IMR-90 (cell line): ENCODE measurements at regions not wholly inside any gene's neighbourhood (a gene's known extent, or its start where the extent isn't known, plus 50 kb on each side); places are given as distances from the start of the nearest gene placed in this dataset.

Experiments used
- ATAC-seq: fragments of 200-7000 bp; cut with Tn5 transposase; 2 replicates; pipeline ENCODE4 v1.9.1; 2020; ENCODE audit warnings: low read depth, mild to moderate bottlenecking, moderate library complexity
- BruUV-seq: library from RNA; stranded (reverse); fragments of 400-500 nt; replicated peaks from 2 replicates; lab custom pipeline; 2021; lab: Mats Ljungman, UMichigan
- CTCF ChIA-PET: fragments of 300-600 bp; formaldehyde crosslinking; extraction: SDS; loops from one replicate; lab custom pipeline; 2021; ENCODE audit warnings: antibody characterized with exemption; lab: Yijun Ruan, JAX
- POLR2A ChIA-PET: fragments of 300-600 bp; sonication (Branson Sonifier 250); formaldehyde crosslinking; loops from one replicate; lab custom pipeline; 2022; ENCODE audit warnings: antibody characterized with exemption; ENCODE audit not compliant: unreplicated experiment; lab: Charles Lee
- DNase-seq: peaks from one replicate; pipeline ENCODE4 v3.0.0; 2013
- H2AFZ ChIP-seq: replicated peaks from 2 replicates; pipeline ENCODE3; 2013; ENCODE audit warnings: low read length, mild to moderate bottlenecking; ENCODE audit not compliant: poor library complexity
- H2AK5ac ChIP-seq: 2 replicates; pipeline ENCODE4 v1.6.1; 2013; ENCODE audit warnings: low read depth, low read length, inconsistent platforms
- H2AK9ac ChIP-seq: replicated peaks from 2 replicates; pipeline ENCODE3; 2013; ENCODE audit warnings: mild to moderate bottlenecking, low read depth, low read length, moderate library complexity; ENCODE audit not compliant: poor library complexity
- H2BK120ac ChIP-seq: 2 replicates; pipeline ENCODE4 v1.6.1; 2013; ENCODE audit warnings: low read depth, low read length, inconsistent platforms
- H2BK15ac ChIP-seq: 3 replicates; pipeline ENCODE4 v1.6.1; 2013; ENCODE audit warnings: low read depth, low read length, inconsistent platforms
- H2BK20ac ChIP-seq: 2 replicates; pipeline ENCODE4 v1.6.1; 2013; ENCODE audit warnings: low read depth, mild to moderate bottlenecking, inconsistent platforms, low read length, moderate library complexity
- H2BK5ac ChIP-seq: 2 replicates; pipeline ENCODE4 v1.6.1; 2013; ENCODE audit warnings: mild to moderate bottlenecking, low read depth, low read length, inconsistent platforms; ENCODE audit not compliant: poor library complexity, severe bottlenecking
- H3K14ac ChIP-seq: replicated peaks from 2 replicates; pipeline ENCODE4 v1.6.1; 2013; ENCODE audit warnings: low read depth, low read length, inconsistent platforms
- H3K18ac ChIP-seq: 2 replicates; pipeline ENCODE4 v1.6.1; 2013; ENCODE audit warnings: low read depth, low read length, control low read depth
- H3K23ac ChIP-seq: 2 replicates; pipeline ENCODE4 v1.6.1; 2013; ENCODE audit warnings: low read depth, low read length, inconsistent platforms
- H3K27ac ChIP-seq: 2 replicates; pipeline ENCODE4 v1.5.1; 2013; ENCODE audit warnings: mild to moderate bottlenecking, control low read depth, low read length; ENCODE audit not compliant: insufficient read depth
- H3K27me3 ChIP-seq: 2 replicates; pipeline ENCODE4 v1.6.1; 2013; ENCODE audit warnings: low read length; ENCODE audit not compliant: control insufficient read depth, insufficient read depth
- H3K36me3 ChIP-seq: 2 replicates; pipeline ENCODE4 v1.6.1; 2013; ENCODE audit warnings: low read length, mixed read lengths; ENCODE audit not compliant: control insufficient read depth, insufficient read depth
- H3K4ac ChIP-seq: 2 replicates; pipeline ENCODE4 v1.6.1; 2013; ENCODE audit warnings: low read depth, low read length, inconsistent platforms
- H3K4me1 ChIP-seq: 2 replicates; pipeline ENCODE4 v1.6.1; 2013; ENCODE audit warnings: low read length, mixed read lengths; ENCODE audit not compliant: control insufficient read depth, insufficient read depth
- H3K4me2 ChIP-seq: 2 replicates; pipeline ENCODE4 v1.6.1; 2013; ENCODE audit warnings: low read depth, mild to moderate bottlenecking, control low read depth, low read length, moderate library complexity
- H3K4me3 ChIP-seq: 2 replicates; pipeline ENCODE4 v1.5.1; 2013; ENCODE audit warnings: low read depth, mild to moderate bottlenecking, control low read depth, low read length, moderate library complexity; ENCODE audit not compliant: insufficient read depth
- H3K56ac ChIP-seq: 2 replicates; pipeline ENCODE4 v1.6.1; 2013; ENCODE audit warnings: low read length, inconsistent platforms; ENCODE audit not compliant: insufficient read depth; ENCODE audit errors: extremely low read depth
- H3K79me1 ChIP-seq, 2 experiments: 2 replicates each; pipeline ENCODE4 v1.6.1; 2013; ENCODE audit warnings: low read length in 2 of 2, inconsistent platforms in 1 of 2, low read depth in 1 of 2
- H3K9ac ChIP-seq: 2 replicates; pipeline ENCODE4 v1.6.1; 2013; ENCODE audit warnings: low read depth, low read length, control low read depth
- H3K9me1 ChIP-seq: 2 replicates; pipeline ENCODE4 v1.6.1; 2013; ENCODE audit warnings: low read length, inconsistent platforms; ENCODE audit not compliant: insufficient read depth
- H3K9me3 ChIP-seq: 2 replicates; pipeline ENCODE4 v1.6.1; 2013; ENCODE audit warnings: low read length; ENCODE audit not compliant: control insufficient read depth, insufficient read depth
- H4K20me1 ChIP-seq: 2 replicates; pipeline ENCODE4 v1.6.1; 2013; ENCODE audit warnings: low read length, inconsistent platforms; ENCODE audit not compliant: insufficient read depth
- H4K5ac ChIP-seq: 2 replicates; pipeline ENCODE4 v1.6.1; 2013; ENCODE audit warnings: mild to moderate bottlenecking, low read depth, low read length, control low read depth
- H4K8ac ChIP-seq, 2 experiments: 2 replicates each; pipeline ENCODE4 v1.6.1; 2013; ENCODE audit warnings: low read depth in 2 of 2, low read length in 2 of 2, control low read depth in 1 of 2, inconsistent platforms in 1 of 2
- H4K91ac ChIP-seq: 2 replicates; pipeline ENCODE4 v1.6.1; 2013; ENCODE audit warnings: low read depth, low read length, inconsistent platforms; ENCODE audit not compliant: insufficient read depth
- BHLHE40 ChIP-seq: fragments of 150-350 bp; IDR thresholded peaks from 2 replicates; pipeline ENCODE4 v1.6.1; 2016; ENCODE audit warnings: mild to moderate bottlenecking, low read depth, low read length
- RAD21 ChIP-seq: IDR thresholded peaks from 2 replicates; pipeline ENCODE4 v1.6.1; 2012; ENCODE audit warnings: low read length, improper control_type of control experiment
- WGBS, 2 experiments: methylation state at CpG; one replicate each; pipeline versions ENCODE4 v1.1.5 to v1.1.7; 2013; ENCODE audit warnings: missing lambda C conversion rate in 2 of 2; ENCODE audit not compliant: insufficient read length in 1 of 2; ENCODE audit errors: extremely low coverage in 2 of 2; 5-methylcytosine and 5-hydroxymethylcytosine counted together
- dilution Hi-C: fragments of 300-500 bp; cut with HindIII; formaldehyde crosslinking; loops from one replicate; pipeline ENCODE4 v1.14.3; 2018; ENCODE audit warnings: low sequenced_read_pairs; ENCODE audit not compliant: unreplicated experiment
- in situ Hi-C: fragments of 300-500 bp; cut with MboI; formaldehyde crosslinking; loops from 3 replicates; pipeline ENCODE4 v1.14.3; 2019; ENCODE audit warnings: low sequenced_read_pairs, inconsistent platforms, mixed read lengths
- intact Hi-C: fragments of 100-400 bp; cut with micrococcal nuclease; formaldehyde crosslinking; loops from 2 replicates; pipeline ENCODE4 v1.10.0; 2022
- TF ChIP-seq, protein P1 (sequence below): fragments of 150-350 bp; IDR thresholded peaks from 2 replicates; pipeline ENCODE4 v1.6.1; 2017; ENCODE audit warnings: mild to moderate bottlenecking, antibody characterized with exemption, low read length, low read depth

DNA sequence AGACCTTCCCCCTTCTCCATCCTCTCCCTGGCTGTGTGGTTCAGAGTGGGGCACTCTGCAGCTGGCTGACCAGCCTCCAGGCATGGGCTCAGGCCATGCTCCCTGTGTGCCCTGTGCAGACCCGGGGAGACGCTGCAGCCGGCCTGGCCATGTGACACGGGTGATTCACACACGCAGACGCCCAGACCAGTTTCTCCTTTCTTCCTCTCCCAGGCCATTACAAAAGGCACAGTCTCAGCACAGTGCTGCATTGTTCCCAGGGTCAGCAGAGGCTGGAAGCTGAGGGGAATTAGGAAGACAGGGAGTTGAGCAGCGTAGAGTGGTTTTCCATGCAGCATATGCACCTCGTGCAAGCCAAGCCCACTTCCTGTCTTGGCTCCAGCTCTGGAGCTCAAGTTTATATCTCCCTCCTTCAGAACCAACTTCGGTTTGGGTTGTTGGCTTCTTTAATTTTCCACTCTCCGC lies 288.5 kb downstream of the TNS1 start:
- Histone ChIP-seq H4K8ac (peak overlapping the region; percentile 72 to 82), H3K27me3 (no peaks in the 10 kb centered on the region), H2BK120ac (peak overlapping the region; percentile 100), H3K27ac (peak overlapping the region; percentile 81), H3K4me3 (no peak overlapping the region), H3K9me3 (no peaks in the 10 kb centered on the region), H3K79me1 (no peaks in the 10 kb centered on the region), H3K4ac (peak overlapping the region; percentile 99), H3K18ac (peak overlapping the region; percentile 69), H2AFZ (peak overlapping the region; percentile 92), H3K36me3 (no peaks in the 10 kb centered on the region), H3K4me1 (peaks cover 35% of the 10 kb centered on the region), H3K9me1 (peaks cover 28% of the 10 kb centered on the region), H3K23ac (peak overlapping the region; percentile 41; the same call in 1 of the 2 replicates), H4K20me1 (no peaks in the 10 kb centered on the region), H2BK20ac (peak overlapping the region; percentile 87), H2BK5ac (peak overlapping the region; percentile 19), H2AK9ac (peak overlapping the region; percentile 65), H2AK5ac (peak overlapping the region; percentile 75), H3K4me2 (peak overlapping the region; percentile 7; the same call in 1 of the 2 replicates), H3K56ac (no peak overlapping the region), H3K14ac (peak overlapping the region; percentile 42; the same call in 1 of the 2 replicates), H4K91ac (peak overlapping the region; percentile 100), H4K5ac (peak overlapping the region; percentile 25), H3K9ac (peak overlapping the region; percentile 29; the same call in 1 of the 2 replicates), H2BK15ac (peak overlapping the region; percentile 59; the same call in 2 of the 3 replicates)
- CTCF ChIA-PET = interaction anchor here (1.0 to 1.3 kb wide), 3 partner anchors 9 to 1195 kb away, joined by 3 to 4 read pairs (median 3); no protein-coding TSS in a partner anchor
- no TSS peak for BruUV-seq
- dilution Hi-C loops (no loop called here), intact Hi-C loops (loop anchor here (5.0 kb wide), 3 partner anchors 332 to 1197 kb away; no protein-coding TSS in a partner anchor), in situ Hi-C loops (loop anchor here (5.0 to 25.0 kb wide), 4 partner anchors 202 to 1200 kb away; no protein-coding TSS in a partner anchor)
- ATAC-seq = 0 out of 2 replicates have a peak, but pooled peaks have one; percentile 7
- POLR2A ChIA-PET = no interaction called here
- TF ChIP-seq BHLHE40 (no peak), RAD21 (0 out of 2 replicates have a peak, but pooled peaks have one; percentile 1)
- TF ChIP-seq, protein P1, sequence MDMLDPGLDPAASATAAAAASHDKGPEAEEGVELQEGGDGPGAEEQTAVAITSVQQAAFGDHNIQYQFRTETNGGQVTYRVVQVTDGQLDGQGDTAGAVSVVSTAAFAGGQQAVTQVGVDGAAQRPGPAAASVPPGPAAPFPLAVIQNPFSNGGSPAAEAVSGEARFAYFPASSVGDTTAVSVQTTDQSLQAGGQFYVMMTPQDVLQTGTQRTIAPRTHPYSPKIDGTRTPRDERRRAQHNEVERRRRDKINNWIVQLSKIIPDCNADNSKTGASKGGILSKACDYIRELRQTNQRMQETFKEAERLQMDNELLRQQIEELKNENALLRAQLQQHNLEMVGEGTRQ = peak; percentile 75
- DNase-seq = peak; percentile 56
- no CpG with 5 or more reads among the region's 10 CpGs for WGBS, 2 experiments
